ENCODE measurements at regions not wholly inside any gene's neighbourhood (a gene's known extent, or its start where the extent isn't known, plus 50 kb on each side); places are given as distances from the start of the nearest gene placed in this dataset.
A peak's percentile ranks its signal among the peaks of the same experiment; 100 is the strongest.

DNA sequence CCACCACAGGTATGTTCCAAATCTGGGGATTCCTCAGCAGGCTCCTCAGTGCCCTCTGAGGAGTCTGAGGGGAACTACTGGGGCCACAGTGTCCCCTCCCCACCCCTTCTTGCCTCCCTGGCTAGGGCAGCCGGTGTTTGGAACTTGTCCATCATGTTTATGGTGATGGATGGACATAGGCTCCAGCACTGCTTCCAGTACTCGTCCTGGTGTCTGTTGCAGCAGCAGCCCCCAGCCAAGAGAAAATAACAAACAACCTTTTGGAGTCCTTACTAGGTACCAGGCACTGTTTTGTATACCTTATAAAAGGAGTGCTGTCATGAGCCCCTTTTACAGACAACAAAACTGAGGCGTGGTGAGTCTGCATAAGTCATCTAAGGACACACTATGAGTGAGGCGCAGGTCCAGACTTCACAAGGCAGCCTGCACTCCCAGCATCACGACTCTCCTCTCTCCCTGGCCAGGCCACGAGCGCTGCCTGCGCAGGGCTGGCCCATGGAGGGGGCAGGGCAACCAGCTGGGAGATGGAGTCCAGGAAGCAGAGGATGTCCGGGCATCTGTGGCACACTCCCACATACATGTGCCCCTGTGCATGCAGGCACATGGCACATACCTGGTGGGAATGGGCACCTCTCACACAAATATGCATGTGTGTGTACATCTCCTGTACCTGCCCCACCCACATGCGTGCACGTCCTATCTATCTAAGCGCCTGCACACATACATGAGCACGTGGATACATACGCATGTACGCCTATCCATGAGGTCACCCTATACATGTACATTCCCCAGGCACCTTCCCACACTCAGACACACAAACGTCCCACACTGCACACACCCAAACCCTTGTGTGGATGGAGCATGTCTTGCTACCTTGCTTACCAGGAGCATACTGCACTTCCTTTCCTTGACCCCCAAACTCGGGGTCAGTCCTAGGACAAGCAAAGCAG, 152.7 kb downstream of the VEGFA start (continued):
- TF ChIP-seq NR2C1 (IDR thresholded peaks at IDR 0.05) (no peak), NR2C1 (tag; IDR thresholded peaks at IDR 0.05) (peak; percentile 4; the same call in 1 of the 2 replicates), JUND (IDR thresholded peaks at IDR 0.05; ENCODE audit: borderline replicate concordance, low read depth, low read length) (no peak), JUND (tag; IDR thresholded peaks at IDR 0.05; ENCODE audit: borderline replicate concordance, low read depth, low read length) (peak; percentile 19; the same call in 1 of the 3 replicates), PRDM10 (IDR thresholded peaks at IDR 0.05; ENCODE audit: partially characterized antibody) (no peak), CBFB (CRISPR knock-in tag; IDR thresholded peaks at IDR 0.05) (peak; percentile 44; the same call in 1 of the 2 replicates), ZBTB7A (IDR thresholded peaks at IDR 0.05; ENCODE audit: borderline replicate concordance, control insufficient read depth, low read depth, low read length) (no peak), RBM25 (IDR thresholded peaks at IDR 0.05; ENCODE audit: low read depth, low read length, severe bottlenecking) (peak; percentile 92), KDM1A (IDR thresholded peaks at IDR 0.05) (peak in 1 of 2 experiments; percentile 77; a peak in 2 of 4 replicates), STAG1 (CRISPR knock-in tag; IDR thresholded peaks at IDR 0.05; ENCODE audit: borderline replicate concordance) (0 out of 2 replicates have a peak, but pooled peaks have one; percentile 26), MAZ (CRISPR knock-in tag; conservative IDR thresholded peaks at IDR 0.05 in 1 of 2, IDR thresholded peaks at IDR 0.05 in 1 of 2) (0 out of 4 replicates have a peak, but pooled peaks of 1 of the 2 experiments have one; percentile 16)
- TF ChIP-seq, protein P1, sequence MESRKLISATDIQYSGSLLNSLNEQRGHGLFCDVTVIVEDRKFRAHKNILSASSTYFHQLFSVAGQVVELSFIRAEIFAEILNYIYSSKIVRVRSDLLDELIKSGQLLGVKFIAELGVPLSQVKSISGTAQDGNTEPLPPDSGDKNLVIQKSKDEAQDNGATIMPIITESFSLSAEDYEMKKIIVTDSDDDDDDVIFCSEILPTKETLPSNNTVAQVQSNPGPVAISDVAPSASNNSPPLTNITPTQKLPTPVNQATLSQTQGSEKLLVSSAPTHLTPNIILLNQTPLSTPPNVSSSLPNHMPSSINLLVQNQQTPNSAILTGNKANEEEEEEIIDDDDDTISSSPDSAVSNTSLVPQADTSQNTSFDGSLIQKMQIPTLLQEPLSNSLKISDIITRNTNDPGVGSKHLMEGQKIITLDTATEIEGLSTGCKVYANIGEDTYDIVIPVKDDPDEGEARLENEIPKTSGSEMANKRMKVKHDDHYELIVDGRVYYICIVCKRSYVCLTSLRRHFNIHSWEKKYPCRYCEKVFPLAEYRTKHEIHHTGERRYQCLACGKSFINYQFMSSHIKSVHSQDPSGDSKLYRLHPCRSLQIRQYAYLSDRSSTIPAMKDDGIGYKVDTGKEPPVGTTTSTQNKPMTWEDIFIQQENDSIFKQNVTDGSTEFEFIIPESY (CRISPR knock-in tag; IDR thresholded peaks at IDR 0.05): peak; percentile 60; the same call in 1 of the 2 replicates

All from K562 (cell line).